AG09319 (cell line): ENCODE measurements at regions not wholly inside any gene's neighbourhood (a gene's known extent, or its start where the extent isn't known, plus 50 kb on each side); places are given as distances from the start of the nearest gene placed in this dataset.
"Not testable (repeated sequence)": the region's sequence is repeated elsewhere in the genome, so short reads cannot be mapped to it uniquely, and the experiment has no call there.

Source experiments
- DNase-seq: peaks from one replicate; pipeline ENCODE4 v3.0.0-alpha.2; 2010; ENCODE audit warnings: low read depth; ENCODE audit errors: extremely low read depth
- CTCF ChIP-seq: IDR thresholded peaks from 2 replicates; pipeline ENCODE4 v1.5.1; 2011; ENCODE audit warnings: low read depth, mild to moderate bottlenecking, inconsistent platforms, low read length, moderate library complexity

GRCh38 chr6:27753668-27754407, 158.4 kb downstream of the OR2B2 start:
- DNase-seq = no peak
- no peak; the same call in 1 of the 2 replicates for TF ChIP-seq CTCF

- TF ChIP-seq CTCF = peak; percentile 70
- DNase-seq = peak; percentile 45
These were observed 159.9 kb downstream of the OR2B2 start for GRCh38 chr6:27752038-27752885.

GRCh38 chr6:27748661-27749060, 163.5 kb downstream of the OR2B2 start:
- DNase-seq = no peak
- no peak for TF ChIP-seq CTCF

GRCh38 chr6:27747637-27748036, 164.6 kb downstream of the OR2B2 start:
- no peak for DNase-seq
- TF ChIP-seq CTCF = no peak

- DNase-seq = not testable (repeated sequence)
These were observed 165.3 kb downstream of the OR2B2 start for GRCh38 chr6:27746860-27747259.

GRCh38 chr6:27743787-27744186, 168.4 kb downstream of the OR2B2 start:
- no peak for TF ChIP-seq CTCF
- DNase-seq = no peak

- DNase-seq = no peak
- TF ChIP-seq CTCF = no peak
These were observed 169.2 kb downstream of the OR2B2 start for GRCh38 chr6:27742833-27743573.

- DNase-seq = not testable (repeated sequence)
These were observed 172.3 kb downstream of the OR2B2 start for GRCh38 chr6:27739902-27740301.
